Endothelial cell of umbilical vein (primary cell): ENCODE measurements at regions not wholly inside any gene's neighbourhood (a gene's known extent, or its start where the extent isn't known, plus 50 kb on each side); places are given as distances from the start of the nearest gene placed in this dataset.

Experiments used
- BruUV-seq: library from RNA; stranded (reverse); fragments of 400-500 nt; replicated peaks from 2 replicates; lab custom pipeline; 2021; lab: Mats Ljungman, UMichigan
- CTCF ChIA-PET: fragments of 300-600, 350-600 bp; sonication (Branson Sonifier 250); formaldehyde crosslinking; loops from one replicate; lab custom pipeline; 2021; ENCODE audit warnings: antibody characterized with exemption, inconsistent platforms; lab: Charles Lee
- POLR2A ChIA-PET: fragments of 300-600, 350-600 bp; sonication (Branson Sonifier 250); formaldehyde crosslinking; loops from one replicate; lab custom pipeline; 2021; ENCODE audit warnings: antibody characterized with exemption, inconsistent platforms; lab: Charles Lee
- DNase-seq: peaks from one replicate; pipeline ENCODE4 v3.0.0-alpha.2; 2011; ENCODE audit warnings: low read depth, low spot score
- FAIRE-seq: peaks from 2 replicates; lab custom pipeline; 2011; peaks lifted over from hg19 to GRCh38; lab: Jason Lieb, UNC
- H2AFZ ChIP-seq: 2 replicates; pipeline ENCODE4 v1.6.0; 2012; ENCODE audit warnings: low read depth, low read length, control low read depth, inconsistent platforms
- H3K27ac ChIP-seq: 2 replicates; pipeline ENCODE4 v1.5.1; 2011; ENCODE audit warnings: low read depth, mild to moderate bottlenecking, control low read depth, low read length, moderate library complexity; ENCODE audit not compliant: insufficient read depth
- H3K27me3 ChIP-seq, 2 experiments: 2 replicates each; pipeline versions ENCODE4 v1.6.0 to v1.6.1; 2011; ENCODE audit warnings: low read length in 2 of 2, mixed read lengths in 1 of 2; ENCODE audit not compliant: control insufficient read depth in 2 of 2, insufficient read depth in 2 of 2
- H3K36me3 ChIP-seq, 2 experiments: 2 replicates in 1 of 2; 3 replicates in 1 of 2; pipeline ENCODE4 v1.5.1; 2011; ENCODE audit warnings: low read length in 2 of 2, mild to moderate bottlenecking in 1 of 2, moderate library complexity in 1 of 2; ENCODE audit not compliant: control insufficient read depth in 2 of 2, insufficient read depth in 2 of 2; ENCODE audit errors: extremely low read depth in 1 of 2
- H3K4me1 ChIP-seq: 3 replicates; pipeline ENCODE4 v1.5.1; 2011; ENCODE audit warnings: mild to moderate bottlenecking, low read length; ENCODE audit not compliant: control insufficient read depth, insufficient read depth; ENCODE audit errors: extremely low read depth
- H3K4me2 ChIP-seq: 2 replicates; pipeline ENCODE4 v1.6.1; 2011; ENCODE audit warnings: low read length, control low read depth, mixed read lengths; ENCODE audit not compliant: insufficient read depth
- H3K4me3 ChIP-seq, 3 experiments: fragments of 200-600 bp in 1 of 3; sonication (generic), shearing (Covaris generic) in 1 of 3; replicated peaks in 1 of 3; 2 replicates each; pipeline ENCODE4 v1.5.1; 2011 to 2016; ENCODE audit warnings: control low read depth in 3 of 3, low read length in 3 of 3, mild to moderate bottlenecking in 2 of 3, inconsistent platforms in 1 of 3, low read depth in 1 of 3, moderate library complexity in 1 of 3; ENCODE audit not compliant: insufficient read depth in 1 of 3
- H3K79me2 ChIP-seq: 2 replicates; pipeline ENCODE4 v1.6.0; 2012; ENCODE audit warnings: low read length, inconsistent platforms; ENCODE audit not compliant: control insufficient read depth, insufficient read depth
- H3K9ac ChIP-seq: replicated peaks from 2 replicates; pipeline ENCODE3; 2011; ENCODE audit warnings: low read length, control low read depth; ENCODE audit not compliant: insufficient read depth; ENCODE audit errors: extremely low read depth
- H3K9me1 ChIP-seq: replicated peaks from 3 replicates; pipeline ENCODE4 v1.6.0; 2011; ENCODE audit warnings: mild to moderate bottlenecking, low read length; ENCODE audit not compliant: control insufficient read depth, insufficient read depth; ENCODE audit errors: extremely low read depth
- H3K9me3 ChIP-seq: replicated peaks from 2 replicates; pipeline ENCODE4 v1.5.1; 2012; ENCODE audit warnings: low read length, inconsistent platforms; ENCODE audit not compliant: control insufficient read depth, insufficient read depth
- H4K20me1 ChIP-seq: replicated peaks from 2 replicates; pipeline ENCODE3; 2011; ENCODE audit warnings: mild to moderate bottlenecking, low read length; ENCODE audit not compliant: control insufficient read depth, insufficient read depth; ENCODE audit errors: extremely low read depth
- EZH2 ChIP-seq: IDR thresholded peaks from 2 replicates; pipeline ENCODE4 v1.6.1; 2012; ENCODE audit warnings: borderline replicate concordance, low read depth, mild to moderate bottlenecking, moderate library complexity, low read length, inconsistent platforms; ENCODE audit not compliant: severe bottlenecking
- FOS ChIP-seq: IDR thresholded peaks from 2 replicates; pipeline ENCODE4 v1.6.1; 2011; ENCODE audit warnings: mild to moderate bottlenecking, low read length, moderate library complexity, borderline replicate concordance; ENCODE audit not compliant: insufficient read depth
- GATA2 ChIP-seq: IDR thresholded peaks from 2 replicates; pipeline ENCODE4 v1.7.0; 2011; ENCODE audit warnings: low read depth, mild to moderate bottlenecking, moderate library complexity, mixed read lengths, low read length; ENCODE audit not compliant: insufficient read length, insufficient read depth
- JUN ChIP-seq: IDR thresholded peaks from 2 replicates; pipeline ENCODE4 v1.6.1; 2011; ENCODE audit warnings: borderline replicate concordance, low read depth; ENCODE audit not compliant: insufficient read length, insufficient read depth
- MAX ChIP-seq: IDR thresholded peaks from 2 replicates; pipeline ENCODE4 v1.6.1; 2011; ENCODE audit not compliant: insufficient read depth, insufficient read length
- MYC ChIP-seq: IDR thresholded peaks from one replicate; pipeline ENCODE4 v1.6.1; 2011; ENCODE audit warnings: mild to moderate bottlenecking, low read depth, low read length
- POLR2A ChIP-seq: IDR thresholded peaks from 2 replicates; pipeline ENCODE4 v1.6.1; 2012; ENCODE audit warnings: low read depth, mild to moderate bottlenecking, control low read depth, low read length
- POLR2AphosphoS5 ChIP-seq: IDR thresholded peaks from 2 replicates; pipeline ENCODE4 v1.6.1; 2012; ENCODE audit warnings: low read depth, mild to moderate bottlenecking, control low read depth, low read length, moderate library complexity; ENCODE audit not compliant: insufficient read depth
- dilution Hi-C: fragments of 300-500 bp; cut with MboI; formaldehyde crosslinking; loops from one replicate; pipeline ENCODE4 v1.15.0; 2019; ENCODE audit warnings: low sequenced_read_pairs; ENCODE audit not compliant: extremely low pct_ligation_motif_present
- intact Hi-C: fragments of 100-400 bp; cut with micrococcal nuclease; formaldehyde crosslinking; loops from one replicate; pipeline ENCODE4 v1.10.0; 2022
- TF ChIP-seq, protein P1 (sequence below), 2 donors: IDR thresholded peaks; 1 replicate in 1 of 2; 2 replicates in 1 of 2; pipeline ENCODE4 v1.5.1; 2011; ENCODE audit warnings: low read length in 2 of 2, mild to moderate bottlenecking in 2 of 2, moderate library complexity in 2 of 2, control low read depth in 1 of 2, inconsistent platforms in 1 of 2, low read depth in 1 of 2; ENCODE audit not compliant: insufficient read depth in 1 of 2; ENCODE audit errors: extremely low read depth in 1 of 2

- FAIRE-seq (no peak), DNase-seq (no peak)
- Histone ChIP-seq H3K9me1 (no peaks in the 10 kb centered on the region), H3K9ac (no peak overlapping the region), H3K9me3 (no peaks in the 10 kb centered on the region), H2AFZ (no peak overlapping the region), H3K27me3 (no peaks in the 10 kb centered on the region), H3K4me1 (peaks cover 33% of the 10 kb centered on the region), H3K4me2 (no peak overlapping the region), H3K36me3 (no peaks in the 10 kb centered on the region), H4K20me1 (no peaks in the 10 kb centered on the region), H3K4me3 (no peak overlapping the region), H3K27ac (no peak overlapping the region), H3K79me2 (no peaks in the 10 kb centered on the region)
- ChIA-PET POLR2A (no interaction called here), CTCF (interaction anchor here (1.1 kb wide), 1 partner anchor 9 kb away, joined by 5 read pairs; no protein-coding TSS in a partner anchor)
- intact Hi-C loops (no loop called here), dilution Hi-C loops (no loop called here)
- TF ChIP-seq FOS: no peak
- TF ChIP-seq MAX: no peak
- TF ChIP-seq POLR2A: no peak
- TF ChIP-seq, protein P1, sequence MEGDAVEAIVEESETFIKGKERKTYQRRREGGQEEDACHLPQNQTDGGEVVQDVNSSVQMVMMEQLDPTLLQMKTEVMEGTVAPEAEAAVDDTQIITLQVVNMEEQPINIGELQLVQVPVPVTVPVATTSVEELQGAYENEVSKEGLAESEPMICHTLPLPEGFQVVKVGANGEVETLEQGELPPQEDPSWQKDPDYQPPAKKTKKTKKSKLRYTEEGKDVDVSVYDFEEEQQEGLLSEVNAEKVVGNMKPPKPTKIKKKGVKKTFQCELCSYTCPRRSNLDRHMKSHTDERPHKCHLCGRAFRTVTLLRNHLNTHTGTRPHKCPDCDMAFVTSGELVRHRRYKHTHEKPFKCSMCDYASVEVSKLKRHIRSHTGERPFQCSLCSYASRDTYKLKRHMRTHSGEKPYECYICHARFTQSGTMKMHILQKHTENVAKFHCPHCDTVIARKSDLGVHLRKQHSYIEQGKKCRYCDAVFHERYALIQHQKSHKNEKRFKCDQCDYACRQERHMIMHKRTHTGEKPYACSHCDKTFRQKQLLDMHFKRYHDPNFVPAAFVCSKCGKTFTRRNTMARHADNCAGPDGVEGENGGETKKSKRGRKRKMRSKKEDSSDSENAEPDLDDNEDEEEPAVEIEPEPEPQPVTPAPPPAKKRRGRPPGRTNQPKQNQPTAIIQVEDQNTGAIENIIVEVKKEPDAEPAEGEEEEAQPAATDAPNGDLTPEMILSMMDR (IDR thresholded peaks at IDR 0.05; ENCODE audit: extremely low read depth in 1 of 2, insufficient read depth in 1 of 2, low read depth in 1 of 2, low read length in 2 of 2): no peak
- TF ChIP-seq JUN: no peak
- no peak for TF ChIP-seq MYC
- TF ChIP-seq EZH2: no peak
- no peak for TF ChIP-seq POLR2AphosphoS5
- no peak for TF ChIP-seq GATA2
- no TSS peak for BruUV-seq
Measured at GRCh38 chr20:48292806-48293205, 507.5 kb upstream of the SULF2 start.
